HCT116 (cell line): ENCODE measurements at regions not wholly inside any gene's neighbourhood (a gene's known extent, or its start where the extent isn't known, plus 50 kb on each side); places are given as distances from the start of the nearest gene placed in this dataset.
A peak's percentile ranks its signal among the peaks of the same experiment; 100 is the strongest.

Source experiments
- ATAC-seq: fragments of 200-7000 bp; cut with Tn5 transposase; 2 replicates; pipeline ENCODE4 v1.9.1; 2020; ENCODE audit warnings: mild to moderate bottlenecking, moderate library complexity
- BruUV-seq: library from RNA; stranded (reverse); fragments of 400-500 nt; replicated peaks from 2 replicates; lab custom pipeline; 2021; lab: Mats Ljungman, UMichigan
- CTCF ChIA-PET: fragments of 300-600 bp; sonication (Branson Sonifier 250); formaldehyde crosslinking; loops from one replicate; lab custom pipeline; 2021; ENCODE audit warnings: antibody characterized with exemption; lab: Charles Lee
- POLR2A ChIA-PET: fragments of 300-600, 350-600 bp; sonication (Branson Sonifier 250); formaldehyde crosslinking; loops from one replicate; lab custom pipeline; 2021; ENCODE audit warnings: antibody characterized with exemption; lab: Charles Lee
- RAD21 ChIA-PET, 2 experiments: fragments of 300-600 bp; sonication (Branson Sonifier 250); formaldehyde crosslinking; loops; one replicate each; lab custom pipeline; 2023; ENCODE audit warnings: low total read pairs in 2 of 2; ENCODE audit not compliant: uncharacterized antibody in 2 of 2, unreplicated experiment in 2 of 2, low non-redundant PET in 1 of 2; lab: Charles Lee
- DNase-seq: peaks from one replicate; pipeline ENCODE4 v3.0.0-alpha.2; 2010; ENCODE audit warnings: low read depth, low spot score
- H2AFZ ChIP-seq: fragments of 200-600 bp; shearing (Covaris generic), sonication (generic); 2 replicates; pipeline ENCODE4 v1.6.1; 2017; ENCODE audit warnings: low read depth, mixed run types, mixed read lengths, antibody characterized with exemption, low read length; ENCODE audit not compliant: poor library complexity, severe bottlenecking
- H3K27ac ChIP-seq: 2 replicates; pipeline ENCODE4 v1.5.1; 2012; ENCODE audit warnings: low read depth, low read length
- H3K27me3 ChIP-seq: fragments of 200-600 bp; sonication (generic); 2 replicates; pipeline ENCODE4 v1.6.1; 2016; ENCODE audit warnings: mixed run types, low read length, mixed read lengths; ENCODE audit not compliant: insufficient read depth
- H3K36me3 ChIP-seq, 2 experiments: fragments of 200-500 bp in 1 of 2; fragments of 200-600 bp in 1 of 2; sonication (Bioruptor generic) in 1 of 2; sonication (generic) in 1 of 2; 2 replicates each; pipeline versions ENCODE4 v1.5.1 to v1.6.1; 2014 to 2016; ENCODE audit warnings: low read length in 2 of 2, inconsistent platforms in 1 of 2, mixed read lengths in 1 of 2, mixed run types in 1 of 2; ENCODE audit not compliant: insufficient read depth in 2 of 2, control insufficient read depth in 1 of 2
- H3K4me1 ChIP-seq, 2 experiments: fragments of 200-600 bp in 1 of 2; sonication (generic) in 1 of 2; 2 replicates each; pipeline versions ENCODE4 v1.5.1 to v1.6.1; 2012 to 2017; ENCODE audit warnings: low read length in 2 of 2, inconsistent platforms in 1 of 2, mild to moderate bottlenecking in 1 of 2, mixed read lengths in 1 of 2, mixed run types in 1 of 2, moderate library complexity in 1 of 2; ENCODE audit not compliant: insufficient read depth in 2 of 2, control insufficient read depth in 1 of 2
- H3K4me2 ChIP-seq: fragments of 200-600 bp; sonication (generic); 2 replicates; pipeline ENCODE4 v1.6.1; 2017; ENCODE audit warnings: mixed run types, low read length, mixed read lengths
- H3K4me3 ChIP-seq, 2 experiments: fragments of 200-600 bp in 1 of 2; sonication (generic) in 1 of 2; replicated peaks in 1 of 2; 2 replicates each; pipeline ENCODE4 v1.5.1; 2011 to 2016; ENCODE audit warnings: low read length in 2 of 2, control low read depth in 1 of 2, low read depth in 1 of 2, mild to moderate bottlenecking in 1 of 2, mixed read lengths in 1 of 2, mixed run types in 1 of 2
- H3K79me2 ChIP-seq: fragments of 200-600 bp; sonication (generic); 2 replicates; pipeline ENCODE4 v1.6.1; 2017; ENCODE audit warnings: mild to moderate bottlenecking, mixed run types, low read length, moderate library complexity, mixed read lengths; ENCODE audit not compliant: insufficient read depth
- H3K9ac ChIP-seq: fragments of 200-600 bp; sonication (generic); 2 replicates; pipeline ENCODE4 v1.6.1; 2016; ENCODE audit warnings: low read length, mixed read lengths
- H3K9me2 ChIP-seq: fragments of 200-600 bp; sonication (generic), shearing (Covaris generic); 2 replicates; pipeline ENCODE4 v1.6.1; 2017; ENCODE audit warnings: mixed run types, mild to moderate bottlenecking, moderate library complexity; ENCODE audit not compliant: insufficient read depth
- H3K9me3 ChIP-seq, 2 experiments: fragments of 200-500 bp in 1 of 2; fragments of 200-600 bp in 1 of 2; sonication (Bioruptor generic) in 1 of 2; sonication (generic) in 1 of 2; 2 replicates each; pipeline ENCODE4 v1.6.1; 2014 to 2017; ENCODE audit warnings: low read length in 2 of 2, mixed read lengths in 2 of 2, inconsistent platforms in 1 of 2, low read depth in 1 of 2, mild to moderate bottlenecking in 1 of 2, mixed run types in 1 of 2, moderate library complexity in 1 of 2; ENCODE audit not compliant: control insufficient read depth in 1 of 2, insufficient read depth in 1 of 2
- H4K20me1 ChIP-seq: fragments of 200-600 bp; sonication (generic), shearing (Covaris generic); 2 replicates; pipeline ENCODE4 v1.6.1; 2017; ENCODE audit warnings: mixed run types, mild to moderate bottlenecking, moderate library complexity; ENCODE audit not compliant: insufficient read depth
- ATF3 ChIP-seq: IDR thresholded peaks from 2 replicates; pipeline ENCODE4 v1.6.1; 2012
- CBX3 ChIP-seq: IDR thresholded peaks from 2 replicates; pipeline ENCODE4 v1.6.1; 2012; ENCODE audit warnings: low read depth
- CEBPB ChIP-seq: IDR thresholded peaks from 2 replicates; pipeline ENCODE4 v1.6.1; 2012; ENCODE audit warnings: low read depth
- CTCF ChIP-seq, 3 experiments: fragments of 200-600 bp in 1 of 3; sonication (generic) in 1 of 3; IDR thresholded peaks in 2 of 3; conservative IDR thresholded peaks in 1 of 3; 2 replicates each; pipeline ENCODE4 v1.5.1; 2012 to 2017; ENCODE audit warnings: low read depth in 2 of 3, low read length in 2 of 3, antibody characterized with exemption in 1 of 3, borderline replicate concordance in 1 of 3, control low read depth in 1 of 3, mild to moderate bottlenecking in 1 of 3, mixed read lengths in 1 of 3, mixed run types in 1 of 3, moderate library complexity in 1 of 3; ENCODE audit not compliant: insufficient read depth in 1 of 3
- ELF1 ChIP-seq: IDR thresholded peaks from 2 replicates; pipeline ENCODE4 v1.6.1; 2012; ENCODE audit warnings: low read depth, borderline replicate concordance
- EZH2 ChIP-seq: fragments of 200-600 bp; sonication (generic); IDR thresholded peaks from 2 replicates; pipeline ENCODE4 v1.6.1; 2017; ENCODE audit warnings: antibody characterized with exemption, mixed run types
- EZH2phosphoT487 ChIP-seq: fragments of 200-600 bp; IDR thresholded peaks from 2 replicates; pipeline ENCODE4 v1.6.1; 2018; ENCODE audit warnings: antibody characterized with exemption, borderline replicate concordance
- FOSL1 ChIP-seq: IDR thresholded peaks from 2 replicates; pipeline ENCODE4 v1.6.1; 2012; ENCODE audit warnings: low read depth
- JUND ChIP-seq: IDR thresholded peaks from 2 replicates; pipeline ENCODE4 v1.6.1; 2012
- SRF ChIP-seq: IDR thresholded peaks from 2 replicates; pipeline ENCODE4 v1.6.1; 2012; ENCODE audit warnings: low read depth
- ZFX ChIP-seq: fragments of 450-650 bp; IDR thresholded peaks from 2 replicates; pipeline ENCODE4 v1.6.1; 2017
- ZNF274 ChIP-seq: fragments of 200-500 bp; sonication (Bioruptor generic); IDR thresholded peaks from 2 replicates; pipeline ENCODE4 v1.6.1; 2014; ENCODE audit warnings: mild to moderate bottlenecking, low read depth, low read length, inconsistent platforms
- intact Hi-C: fragments of 100-400 bp; cut with micrococcal nuclease; formaldehyde crosslinking; loops from 2 replicates; pipeline ENCODE4 v1.10.0; 2022
- TF ChIP-seq, protein P1 (sequence below): IDR thresholded peaks from 2 replicates; pipeline ENCODE4 v1.6.1; 2012

- CTCF ChIA-PET, result no interaction called here
- Histone ChIP-seq H3K36me3 (no peaks in the 10 kb centered on the region), H3K27me3 (peaks cover 43% of the 10 kb centered on the region)
Measured at GRCh38 chr17:77613627-77614026, 344.9 kb upstream of the TNRC6C start.

DNA sequence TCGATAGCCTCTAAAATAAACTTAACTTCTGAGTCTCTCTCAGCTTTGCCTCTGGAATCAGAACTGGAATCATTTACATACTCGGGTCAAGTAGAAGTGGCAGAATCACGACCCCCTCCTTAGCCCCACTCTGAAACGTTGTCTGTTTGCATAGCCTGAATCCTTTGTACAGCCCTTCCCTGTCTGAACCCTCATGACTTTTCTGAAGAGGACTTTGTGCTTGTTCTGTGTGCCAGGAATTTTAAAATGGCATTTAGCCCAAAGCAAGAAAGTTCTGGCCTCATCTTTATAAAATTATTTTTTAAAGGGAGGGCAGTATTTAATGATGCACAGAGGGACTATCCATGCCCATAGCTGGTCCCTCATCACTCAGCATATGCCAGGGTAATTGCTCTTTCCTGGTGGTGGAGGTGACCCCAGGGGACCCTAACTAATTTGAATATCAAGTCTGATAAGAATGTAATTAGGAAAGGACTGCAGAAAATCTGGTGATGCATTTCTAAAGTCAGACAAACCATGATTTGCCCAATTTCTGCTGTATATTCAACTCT, 342.7 kb upstream of the TNRC6C start:
- Histone ChIP-seq H3K9me2 (no peaks in the 10 kb centered on the region), H3K9ac (no peak overlapping the region), H3K27me3 (peaks cover 35% of the 10 kb centered on the region), H2AFZ (no peak overlapping the region), H3K4me2 (peak overlapping the region; percentile 23), H3K4me1 (peaks cover 0 to 13% of the 10 kb centered on the region in 2 experiments; a peak in 2 of 4 replicates), H3K27ac (no peak overlapping the region), H3K36me3 (no peaks in the 10 kb centered on the region), H3K9me3 (peaks cover 0 to 3% of the 10 kb centered on the region in 2 experiments; a peak in 1 of 4 replicates), H4K20me1 (no peaks in the 10 kb centered on the region), H3K4me3 (no peak overlapping the region), H3K79me2 (no peaks in the 10 kb centered on the region)
- ChIA-PET CTCF (no interaction called here), POLR2A (no interaction called here), RAD21 (no interaction called here)
- BruUV-seq, result no TSS peak
- ATAC-seq, result no peak
- TF ChIP-seq EZH2phosphoT487 (no peak), SRF (no peak), JUND (no peak), CEBPB (no peak), FOSL1 (no peak), ELF1 (no peak), ATF3 (no peak), CTCF (IDR thresholded peaks at IDR 0.05 in 2 of 3, conservative IDR thresholded peaks at IDR 0.05 in 1 of 3; ENCODE audit: borderline replicate concordance in 1 of 3, insufficient read depth in 1 of 3, low read depth in 2 of 3, low read length in 2 of 3) (no peak), EZH2 (no peak), ZNF274 (no peak), ZFX (no peak), CBX3 (no peak)
- intact Hi-C loops, result no loop called here
- DNase-seq, result no peak

More at GRCh38 chr17:77613627-77614026, 344.9 kb upstream of the TNRC6C start:
- Histone ChIP-seq H2AFZ (no peak overlapping the region), H3K4me3 (no peak overlapping the region), H3K4me2 (no peak overlapping the region), H3K27ac (no peak overlapping the region), H3K9ac (no peak overlapping the region), H3K4me1 (peaks cover 0 to 8% of the 10 kb centered on the region in 2 experiments; a peak in 2 of 4 replicates), H3K79me2 (no peaks in the 10 kb centered on the region), H4K20me1 (no peaks in the 10 kb centered on the region), H3K9me2 (no peaks in the 10 kb centered on the region), H3K9me3 (no peaks in the 10 kb centered on the region)
- ChIA-PET RAD21 (no interaction called here), POLR2A (no interaction called here)
- TF ChIP-seq, protein P1, sequence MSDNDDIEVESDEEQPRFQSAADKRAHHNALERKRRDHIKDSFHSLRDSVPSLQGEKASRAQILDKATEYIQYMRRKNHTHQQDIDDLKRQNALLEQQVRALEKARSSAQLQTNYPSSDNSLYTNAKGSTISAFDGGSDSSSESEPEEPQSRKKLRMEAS, result no peak
- intact Hi-C loops, result no loop called here
- no peak for DNase-seq
- ATAC-seq, result no peak
- BruUV-seq, result no TSS peak
